ENCODE measurements at regions not wholly inside any gene's neighbourhood (a gene's known extent, or its start where the extent isn't known, plus 50 kb on each side); places are given as distances from the start of the nearest gene placed in this dataset.

DNA sequence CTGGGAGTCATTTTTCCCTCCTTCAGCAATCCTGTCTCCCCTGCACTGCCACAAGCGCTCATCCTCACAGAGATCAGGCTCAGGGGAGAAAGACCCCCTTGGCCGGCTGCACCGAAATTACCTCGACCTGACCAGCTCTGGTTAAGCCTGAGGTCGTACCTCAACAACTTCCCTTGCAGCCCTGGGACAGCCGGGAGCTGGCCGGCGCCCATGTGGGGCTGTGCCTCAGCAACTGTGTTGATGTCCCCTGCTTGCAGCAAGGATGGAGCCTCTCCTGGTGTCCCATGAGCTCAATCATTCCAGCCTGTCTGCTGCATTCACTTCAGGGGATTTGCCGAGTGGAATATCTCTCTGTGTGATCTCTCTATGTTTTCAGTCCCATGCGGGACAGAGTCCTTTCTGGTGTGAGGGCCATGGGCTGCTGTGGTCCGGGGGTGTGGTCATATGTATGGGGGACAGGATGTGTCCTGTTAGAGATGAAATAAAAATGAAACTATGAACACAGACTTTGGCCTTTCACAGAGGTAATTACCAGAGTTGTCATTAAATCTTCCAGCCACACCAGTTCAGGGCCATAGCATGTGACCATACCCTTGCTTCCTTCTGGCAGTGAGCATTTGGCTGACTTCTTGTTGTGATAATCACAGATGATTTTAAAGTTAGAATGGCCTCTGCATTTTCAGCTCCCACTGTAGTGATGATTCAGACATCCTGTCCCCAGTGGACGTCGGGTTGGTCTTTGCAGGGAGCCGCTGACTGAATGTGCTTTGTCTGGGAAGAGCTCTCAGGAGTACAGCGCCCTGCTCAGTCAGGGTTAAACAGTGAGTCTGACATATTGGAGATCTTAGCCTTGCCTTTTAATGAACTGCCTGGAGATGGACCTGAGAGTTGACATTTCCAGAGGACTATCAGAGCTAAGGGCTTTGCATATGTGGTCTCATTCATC, 405.9 kb downstream of the AACS start:
- WGBS, 10 experiments, result 22 to 82% (median 70%) methylated on average over 2 to 12 of the region's 15 CpGs; no CpG with 5 or more reads in 1 of the 10 experiments
- no peak overlapping the region for H3K4me3 ChIP-seq
- peak in 6 of 8 experiments; percentile 43 to 95 (median 80) for ATAC-seq (replicated peaks in 6 of 8)
- H3K4me1 ChIP-seq (replicated peaks in 1 of 2), result peaks cover 0 to 14% of the 10 kb centered on the region in 2 donors
- in situ Hi-C loops (cut with MboI; ENCODE audit: low pct_unique_long_range_greater_than_20kb in 2 of 9, low sequenced_read_pairs in 9 of 9, unreplicated experiment in 9 of 9), result no loop called here
- peak overlapping the region in 1 of 2 donors; percentile 44 for H3K27ac ChIP-seq

DNA sequence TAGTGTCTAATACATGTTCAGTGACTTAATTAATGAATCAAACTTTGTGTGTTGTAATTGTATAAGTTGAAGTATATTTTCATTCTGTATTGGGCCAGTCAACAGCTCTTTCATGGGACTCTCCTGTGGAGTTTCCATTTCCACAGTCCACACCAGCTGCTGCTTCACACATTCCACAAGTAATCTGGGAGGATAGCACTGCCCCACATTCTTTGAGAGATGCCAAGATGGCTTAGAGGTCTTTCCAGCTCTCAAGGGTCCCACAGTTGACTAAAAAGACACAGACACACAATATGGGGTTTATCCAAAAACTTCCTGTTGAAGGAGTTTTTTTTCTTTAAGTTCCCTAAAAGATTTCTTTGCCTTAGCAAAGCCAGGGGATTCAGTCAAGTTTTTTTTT, 408.3 kb downstream of the AACS start:
- Histone ChIP-seq H3K27ac (no peak overlapping the region), H3K4me1 (replicated peaks in 1 of 2) (peaks cover 0 to 14% of the 10 kb centered on the region in 2 donors), H3K4me3 (no peak overlapping the region)
- in situ Hi-C loops (cut with MboI; ENCODE audit: low pct_unique_long_range_greater_than_20kb in 2 of 9, low sequenced_read_pairs in 9 of 9, unreplicated experiment in 9 of 9), result no loop called here
- ATAC-seq (replicated peaks in 6 of 8), result no peak

DNA sequence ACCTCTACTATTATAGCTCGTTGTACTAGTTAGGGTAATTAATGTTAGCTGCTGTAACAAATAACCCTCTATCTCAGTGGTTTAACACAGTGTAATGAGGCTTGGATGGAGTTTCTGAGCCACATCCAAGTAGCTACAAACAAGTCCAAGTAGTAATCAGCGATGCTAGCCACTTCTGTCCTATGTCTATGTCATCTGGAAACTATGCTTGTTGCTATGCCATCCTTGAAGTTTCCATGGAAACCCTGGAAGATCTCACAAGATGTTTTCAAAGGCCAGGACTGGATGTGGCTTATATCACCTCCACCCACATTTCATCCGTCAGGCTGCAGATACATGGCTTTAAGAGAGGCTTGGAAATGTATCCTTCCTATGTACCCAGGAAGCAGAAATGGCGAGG, 422.1 kb downstream of the AACS start:
- 10 to 100% (median 86%) methylated on average over 1 to 3 of the region's 4 CpGs; no CpG with 5 or more reads in 2 of the 10 experiments for WGBS, 10 experiments
- Histone ChIP-seq H3K4me1 (replicated peaks in 1 of 2) (no peaks in the 10 kb centered on the region), H3K4me3 (no peak overlapping the region), H3K27ac (no peak overlapping the region)
- ATAC-seq (replicated peaks in 6 of 8), result peak in 1 of 8 experiments; percentile 27
- in situ Hi-C loops (cut with MboI; ENCODE audit: low pct_unique_long_range_greater_than_20kb in 2 of 9, low sequenced_read_pairs in 9 of 9, unreplicated experiment in 9 of 9), result no loop called here

DNA sequence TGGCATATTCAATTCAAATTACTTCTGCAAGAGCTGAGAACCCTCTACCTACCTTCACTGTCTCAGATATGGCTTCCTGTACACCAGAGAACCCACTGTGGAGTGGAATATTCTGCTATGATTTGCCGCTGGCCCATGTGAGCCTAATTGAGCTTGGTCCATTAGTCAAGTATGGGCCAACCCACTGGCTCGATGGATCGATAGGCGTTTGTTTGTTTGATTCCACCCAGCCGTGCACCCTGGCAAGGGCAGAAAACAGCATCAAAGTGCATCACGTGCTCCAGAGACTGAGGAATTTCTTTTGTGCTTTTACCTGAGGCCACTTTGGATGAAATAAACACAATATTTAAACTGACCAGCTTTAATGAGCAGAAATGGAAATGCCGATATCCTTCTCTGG, 426.3 kb downstream of the AACS start:
- no peak for ATAC-seq (replicated peaks in 6 of 8)
- H3K4me1 ChIP-seq (replicated peaks in 1 of 2), result peaks cover 0 to 5% of the 10 kb centered on the region in 2 donors
- H3K27ac ChIP-seq, result no peak overlapping the region
- 31 to 100% (median 80%) methylated on average over 2 to 7 of the region's 7 CpGs; no CpG with 5 or more reads in 2 of the 10 experiments for WGBS, 10 experiments
- no peak overlapping the region for H3K4me3 ChIP-seq
- in situ Hi-C loops (cut with MboI; ENCODE audit: low pct_unique_long_range_greater_than_20kb in 2 of 9, low sequenced_read_pairs in 9 of 9, unreplicated experiment in 9 of 9), result no loop called here

DNA sequence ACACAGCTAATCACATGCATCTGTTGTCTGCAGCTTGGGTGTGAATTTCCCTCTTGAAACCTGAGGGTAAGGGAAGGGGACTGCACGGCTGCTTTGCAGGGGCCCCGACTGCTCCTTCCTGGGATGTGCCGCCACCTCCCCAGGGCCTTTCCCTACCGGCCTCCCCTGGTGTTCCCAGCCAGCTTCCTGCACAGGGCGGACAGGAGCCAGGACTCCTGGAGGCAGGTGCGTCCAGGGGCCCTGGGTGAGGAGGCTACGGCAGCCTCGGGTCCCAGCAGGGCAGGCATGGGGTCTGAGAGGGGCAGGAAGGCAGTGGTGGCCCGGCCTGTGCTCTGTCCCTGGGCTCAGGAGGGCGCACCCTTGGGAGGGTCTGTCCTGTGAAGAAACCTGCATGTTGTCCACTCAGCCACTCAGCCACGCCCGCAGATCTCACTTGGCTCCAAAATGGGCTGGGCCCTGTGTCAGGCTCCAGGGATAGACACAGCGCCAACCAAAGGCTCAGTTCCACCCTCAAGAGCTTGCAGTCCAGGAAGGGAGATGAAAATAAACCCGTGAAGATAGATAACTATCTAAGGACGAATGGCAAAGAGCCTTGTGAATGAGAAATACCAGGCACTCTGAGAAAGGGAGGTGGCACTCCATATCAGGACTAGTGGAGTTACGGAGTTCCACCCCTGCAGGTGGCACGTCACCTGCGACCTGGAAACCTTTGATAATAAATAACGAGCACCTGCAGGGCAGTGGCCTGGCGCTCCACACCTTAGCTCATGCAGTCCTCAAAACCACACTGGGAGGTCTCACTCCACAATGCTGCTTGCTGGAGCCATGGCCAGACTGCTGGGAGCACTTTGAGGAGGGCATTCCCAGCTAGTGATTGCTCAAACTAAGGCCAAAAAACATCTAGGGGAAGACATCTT, 427.4 kb downstream of the AACS start:
- WGBS, 10 experiments, result 30 to 100% (median 95%) methylated on average over 1 to 16 of the region's 20 CpGs; no CpG with 5 or more reads in 2 of the 10 experiments
- in situ Hi-C loops (cut with MboI; ENCODE audit: low pct_unique_long_range_greater_than_20kb in 2 of 9, low sequenced_read_pairs in 9 of 9, unreplicated experiment in 9 of 9), result no loop called here
- no peak overlapping the region for H3K27ac ChIP-seq
- no peak overlapping the region for H3K4me3 ChIP-seq
- ATAC-seq (replicated peaks in 6 of 8), result no peak
- H3K4me1 ChIP-seq (replicated peaks in 1 of 2), result peaks cover 0 to 6% of the 10 kb centered on the region in 2 donors

DNA sequence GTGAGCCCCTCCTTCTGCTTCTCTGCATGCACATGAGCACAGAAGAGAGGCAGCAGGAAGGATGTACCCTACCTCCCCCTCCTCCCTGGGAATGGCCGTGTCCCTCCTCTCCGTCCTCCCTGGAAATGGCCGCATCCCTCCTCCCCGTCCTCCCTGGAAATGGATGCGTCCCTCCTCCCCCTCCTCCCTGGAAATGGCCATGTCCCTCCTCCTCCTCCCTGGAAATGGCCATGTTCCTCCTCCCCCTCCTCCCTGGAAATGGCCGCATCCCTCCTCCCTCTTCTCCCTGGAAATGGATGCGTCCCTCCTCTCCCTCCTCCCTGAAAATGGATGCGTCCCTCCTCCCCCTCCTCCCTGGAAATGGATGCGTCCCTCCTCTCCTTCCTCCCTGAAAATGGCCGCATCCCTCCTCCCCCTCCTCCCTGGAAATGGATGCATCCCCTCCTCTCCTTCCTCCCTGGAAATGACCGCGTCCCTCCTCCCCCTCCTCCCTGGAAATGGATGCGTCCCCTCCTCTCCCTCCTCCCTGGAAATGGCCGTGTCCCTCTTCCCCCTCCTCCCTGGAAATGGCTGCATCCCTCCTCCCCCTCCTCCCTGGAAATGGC, 428.6 kb downstream of the AACS start:
- in situ Hi-C loops (cut with MboI; ENCODE audit: low pct_unique_long_range_greater_than_20kb in 2 of 9, low sequenced_read_pairs in 9 of 9, unreplicated experiment in 9 of 9), result no loop called here
- 80% methylated on average over 1 of the region's 14 CpGs; no CpG with 5 or more reads in 9 of the 10 experiments for WGBS, 10 experiments

DNA sequence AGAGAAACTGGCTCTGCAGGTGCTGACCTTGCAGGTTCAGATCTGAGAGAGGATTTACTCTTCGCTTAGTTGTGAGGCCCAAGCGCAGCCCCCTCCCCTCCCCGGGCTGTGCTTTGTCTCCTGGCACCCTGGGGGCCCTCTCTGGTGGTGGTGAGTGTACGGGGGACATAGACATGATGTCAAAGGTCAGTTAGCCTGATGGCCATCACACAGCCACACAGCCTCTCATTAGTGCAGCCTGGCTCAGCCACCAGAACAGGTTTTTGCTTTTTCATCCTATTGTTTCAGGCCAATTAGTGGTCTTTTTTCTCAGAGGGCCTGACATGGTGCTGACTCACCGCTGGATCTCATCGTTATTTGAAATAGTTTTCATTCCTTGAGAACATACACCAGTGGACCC, 437.9 kb downstream of the AACS start:
- Histone ChIP-seq H3K27ac (no peak overlapping the region), H3K4me1 (replicated peaks in 1 of 2) (peaks cover 5 to 6% of the 10 kb centered on the region in 2 donors), H3K4me3 (no peak overlapping the region)
- in situ Hi-C loops (cut with MboI; ENCODE audit: low pct_unique_long_range_greater_than_20kb in 2 of 9, low sequenced_read_pairs in 9 of 9, unreplicated experiment in 9 of 9), result no loop called here
- ATAC-seq (replicated peaks in 6 of 8), result peak in 4 of 8 experiments; percentile 32 to 53 (median 41)
- WGBS, 10 experiments, result 0 to 70% (median 42%) methylated on average over 2 to 5 of the region's 6 CpGs; no CpG with 5 or more reads in 2 of the 10 experiments

More for the DNA sequence above, 428.6 kb downstream of the AACS start:
- Histone ChIP-seq H3K4me3 (no peak overlapping the region), H3K27ac (no peak overlapping the region), H3K4me1 (replicated peaks in 1 of 2) (peaks cover 5 to 11% of the 10 kb centered on the region in 2 donors)
- no peak for ATAC-seq (replicated peaks in 6 of 8)

DNA sequence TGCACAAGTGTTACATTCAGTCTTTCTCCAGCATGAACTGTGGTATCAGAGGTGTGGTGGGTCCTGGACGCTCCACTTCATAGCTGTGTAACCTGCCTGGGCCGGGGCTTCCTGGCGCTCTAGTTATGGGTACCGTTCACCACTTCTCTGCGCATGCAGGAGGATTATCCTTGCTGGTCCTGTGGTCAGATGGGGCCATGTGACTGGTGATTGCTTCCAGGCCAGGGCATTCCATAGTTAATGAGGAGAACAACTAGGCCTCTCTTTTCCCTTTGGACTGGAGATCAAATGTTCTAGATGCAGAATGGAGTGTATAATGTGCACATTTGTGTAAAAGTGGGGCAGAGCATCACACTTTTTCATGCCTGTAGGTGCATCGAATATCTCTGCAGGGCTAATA, 444.0 kb downstream of the AACS start:
- H3K4me1 ChIP-seq (replicated peaks in 1 of 2), result no peaks in the 10 kb centered on the region
- no peak overlapping the region for H3K4me3 ChIP-seq
- no peak for ATAC-seq (replicated peaks in 6 of 8)
- in situ Hi-C loops (cut with MboI; ENCODE audit: low pct_unique_long_range_greater_than_20kb in 2 of 9, low sequenced_read_pairs in 9 of 9, unreplicated experiment in 9 of 9), result no loop called here
- WGBS, 10 experiments, result 0 to 100% (median 54%) methylated on average over 1 to 5 of the region's 6 CpGs; no CpG with 5 or more reads in 4 of the 10 experiments
- H3K27ac ChIP-seq, result no peak overlapping the region

DNA sequence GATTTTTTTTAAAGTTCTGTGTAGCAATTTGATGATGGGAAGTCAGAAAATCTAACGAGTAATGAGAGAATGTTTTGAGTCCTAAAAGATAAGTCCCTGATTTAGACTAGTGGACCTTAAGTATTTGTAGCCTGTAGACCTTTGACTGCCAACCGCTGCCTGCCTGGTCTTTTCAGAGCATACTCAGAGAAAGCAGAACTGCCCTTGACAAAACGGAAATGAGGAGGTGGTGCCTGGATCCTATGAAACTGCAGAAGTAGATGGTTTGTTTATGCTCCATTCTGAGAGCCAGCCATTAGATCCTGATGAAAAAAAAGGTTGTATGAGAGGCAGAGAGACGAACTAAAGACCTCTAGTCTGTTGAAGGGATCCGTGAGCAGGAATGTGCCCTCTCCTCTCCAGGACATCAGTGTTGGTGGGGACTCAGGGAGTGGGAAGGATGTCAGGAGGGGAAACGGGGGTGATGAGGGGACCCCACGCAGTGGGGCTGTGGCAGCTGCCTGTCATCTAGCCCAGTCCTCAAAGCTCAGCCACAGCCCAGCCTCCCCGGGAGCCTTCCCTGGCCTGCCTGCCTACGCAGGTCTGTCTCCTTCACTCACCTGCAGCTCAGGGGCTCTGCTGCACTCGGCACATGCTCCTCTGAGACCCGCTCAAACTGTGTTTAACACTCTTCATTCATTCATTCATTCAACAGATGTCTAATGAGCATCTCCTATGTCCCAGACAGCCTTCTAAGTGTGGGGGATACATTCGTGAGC, 447.5 kb downstream of the AACS start:
- 8 to 92% (median 57%) methylated on average over 1 to 5 of the region's 12 CpGs for WGBS, 10 experiments
- in situ Hi-C loops (cut with MboI; ENCODE audit: low pct_unique_long_range_greater_than_20kb in 2 of 9, low sequenced_read_pairs in 9 of 9, unreplicated experiment in 9 of 9), result no loop called here
- H3K4me3 ChIP-seq, result no peak overlapping the region
- H3K4me1 ChIP-seq (replicated peaks in 1 of 2), result no peaks in the 10 kb centered on the region
- H3K27ac ChIP-seq, result no peak overlapping the region
- ATAC-seq (replicated peaks in 6 of 8), result no peak

DNA sequence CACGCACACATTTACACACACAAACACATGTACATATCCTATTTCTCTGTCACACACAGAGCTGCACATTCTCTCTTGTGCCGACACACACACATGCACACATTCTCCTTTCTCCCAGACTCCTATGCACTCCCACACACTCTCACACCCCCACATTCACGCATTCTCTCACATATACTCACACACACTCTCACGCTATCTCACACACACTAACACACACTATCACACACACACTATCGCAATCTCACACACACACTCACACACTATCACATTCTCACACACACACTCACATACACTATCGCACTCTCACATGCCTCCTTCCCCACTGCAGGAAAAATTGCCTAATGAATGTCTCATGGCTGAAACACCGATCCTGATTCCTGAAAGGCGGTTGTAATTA, 450.7 kb downstream of the AACS start:
- H3K4me1 ChIP-seq (replicated peaks in 1 of 2), result no peaks in the 10 kb centered on the region
- ATAC-seq (replicated peaks in 6 of 8), result no peak
- H3K4me3 ChIP-seq, result no peak overlapping the region
- WGBS, 10 experiments, result 54 to 100% (median 77%) methylated on average over 3 to 8 of the region's 8 CpGs
- H3K27ac ChIP-seq, result no peak overlapping the region
- in situ Hi-C loops (cut with MboI; ENCODE audit: low pct_unique_long_range_greater_than_20kb in 2 of 9, low sequenced_read_pairs in 9 of 9, unreplicated experiment in 9 of 9), result no loop called here

DNA sequence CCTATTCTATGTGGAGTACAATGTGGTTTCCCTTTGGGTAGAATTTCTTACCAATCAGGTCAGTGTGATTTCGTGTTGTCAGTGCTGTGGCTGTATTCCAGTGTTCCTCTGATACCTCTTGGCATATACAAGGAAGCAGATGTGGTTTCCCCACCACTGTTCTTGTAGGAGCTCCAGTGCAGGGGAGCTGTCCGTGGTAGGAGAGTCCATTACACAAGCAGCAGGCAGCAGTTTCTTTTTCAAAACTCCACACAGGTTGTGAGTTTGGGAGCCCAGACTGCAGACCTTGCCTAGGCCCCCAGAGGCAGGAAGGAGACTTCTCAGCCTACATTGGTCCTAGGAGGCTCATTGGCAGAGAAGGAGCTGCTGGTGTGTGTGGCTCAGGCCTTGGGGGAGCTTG, 452.8 kb downstream of the AACS start:
- H3K4me3 ChIP-seq, result no peak overlapping the region
- peak in 3 of 8 experiments; percentile 20 to 49 (median 25) for ATAC-seq (replicated peaks in 6 of 8)
- no peaks in the 10 kb centered on the region for H3K4me1 ChIP-seq (replicated peaks in 1 of 2)
- no peak overlapping the region for H3K27ac ChIP-seq
- in situ Hi-C loops (cut with MboI; ENCODE audit: low pct_unique_long_range_greater_than_20kb in 2 of 9, low sequenced_read_pairs in 9 of 9, unreplicated experiment in 9 of 9), result no loop called here
- WGBS, 10 experiments, result 0 to 71% (median 21%) methylated on average over 1 to 2 of the region's 2 CpGs; no CpG with 5 or more reads in 5 of the 10 experiments

DNA sequence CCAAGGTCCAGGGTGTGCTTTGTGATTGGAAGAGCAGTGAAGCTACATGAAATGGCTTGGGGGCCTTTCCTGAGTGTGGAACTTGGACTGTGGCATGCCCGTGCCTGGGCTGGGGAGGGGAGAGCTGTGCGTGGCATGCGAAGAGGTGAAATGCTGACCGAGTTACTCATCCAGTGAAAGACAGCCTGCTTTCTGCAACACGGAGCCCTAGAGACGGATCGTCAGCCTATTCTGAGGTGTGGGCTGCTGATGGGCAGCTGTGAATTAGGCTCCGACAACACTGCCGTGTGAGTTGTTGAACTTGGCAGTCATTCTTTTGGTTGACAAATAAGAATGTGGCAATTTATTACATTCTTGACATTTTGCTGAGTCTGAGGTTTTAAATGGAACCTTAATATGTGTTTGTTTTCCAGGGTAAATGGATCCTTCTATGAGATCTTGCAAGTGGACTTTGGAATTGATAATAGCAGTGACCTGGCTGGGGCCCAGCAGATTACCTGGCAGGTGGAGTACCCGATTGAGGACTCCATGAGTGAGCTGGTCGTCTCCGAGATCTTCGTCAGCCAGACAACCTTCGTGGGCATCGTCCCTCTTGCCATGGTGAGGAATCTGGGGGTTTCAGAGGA, 453.9 kb downstream of the AACS start:
- Histone ChIP-seq H3K4me1 (replicated peaks in 1 of 2) (no peaks in the 10 kb centered on the region), H3K4me3 (no peak overlapping the region), H3K27ac (no peak overlapping the region)
- 13 to 100% (median 70%) methylated on average over 2 to 11 of the region's 15 CpGs; no CpG with 5 or more reads in 1 of the 10 experiments for WGBS, 10 experiments
- ATAC-seq (replicated peaks in 6 of 8), result no peak
- in situ Hi-C loops (cut with MboI; ENCODE audit: low pct_unique_long_range_greater_than_20kb in 2 of 9, low sequenced_read_pairs in 9 of 9, unreplicated experiment in 9 of 9), result no loop called here

Data from motor neuron (in vitro differentiated cells).